WTC11 (cell line): ENCODE measurements at regions not wholly inside any gene's neighbourhood (a gene's known extent, or its start where the extent isn't known, plus 50 kb on each side); places are given as distances from the start of the nearest gene placed in this dataset.

Experiments used
- ATAC-seq: fragments of 200-7000 bp; cut with Tn5 transposase; 2 replicates; pipeline ENCODE4 v1.10.0; 2021; ENCODE audit warnings: mild to moderate bottlenecking, moderate library complexity
- CTCF ChIA-PET: fragments of 300-600 bp; sonication (Branson Sonifier 250); formaldehyde crosslinking; loops from one replicate; lab custom pipeline; 2021; ENCODE audit warnings: antibody characterized with exemption; lab: Charles Lee
- POLR2A ChIA-PET: fragments of 350-600 bp; sonication (Branson Sonifier 250); formaldehyde crosslinking; loops from one replicate; lab custom pipeline; 2021; ENCODE audit warnings: antibody characterized with exemption; lab: Charles Lee
- DNase-seq: peaks from one replicate; pipeline ENCODE4 v3.0.0; 2021; ENCODE audit warnings: low spot score
- H3K27ac Mint-ChIP-seq: 2 replicates; pipeline ENCODE4 v1.8.0; 2021; ENCODE audit warnings: mixed read lengths
- H3K27me3 Mint-ChIP-seq: 2 replicates; pipeline ENCODE4 v1.8.0; 2021; ENCODE audit warnings: low read depth, mild to moderate bottlenecking, moderate library complexity, mixed read lengths
- H3K36me3 Mint-ChIP-seq: 2 replicates; pipeline ENCODE4 v1.8.0; 2021; ENCODE audit warnings: mixed read lengths
- H3K4me1 Mint-ChIP-seq: 2 replicates; pipeline ENCODE4 v1.8.0; 2022; ENCODE audit warnings: mixed read lengths
- H3K4me3 Mint-ChIP-seq: 2 replicates; pipeline ENCODE4 v1.8.0; 2021; ENCODE audit warnings: mild to moderate bottlenecking, moderate library complexity, mixed read lengths
- H3K9me3 Mint-ChIP-seq: 2 replicates; pipeline ENCODE4 v1.8.0; 2021; ENCODE audit warnings: mixed read lengths
- AFF4 ChIP-seq: sonication (generic); formaldehyde crosslinking; IDR thresholded peaks from 2 replicates; pipeline ENCODE4 v1.8.1; 2023; ENCODE audit warnings: mild to moderate bottlenecking, missing genetic modification reagents, borderline replicate concordance
- AR ChIP-seq: fragments of 250-450 bp; sonication (Bioruptor Pico); IDR thresholded peaks from 2 replicates; pipeline ENCODE4 v1.9.0; 2021; ENCODE audit warnings: mild to moderate bottlenecking
- ATF1 ChIP-seq: sonication (generic); formaldehyde crosslinking; IDR thresholded peaks from 2 replicates; pipeline ENCODE4 v1.8.1; 2023; ENCODE audit warnings: mild to moderate bottlenecking, moderate library complexity, missing genetic modification reagents
- CTCF ChIP-seq: fragments of 200-600 bp; IDR thresholded peaks from 2 replicates; pipeline ENCODE4 v1.8.0; 2022; ENCODE audit warnings: antibody characterized with exemption
- EMX1 ChIP-seq: fragments of 250-450 bp; sonication (Bioruptor Pico); IDR thresholded peaks from 2 replicates; pipeline ENCODE4 v1.8.0; 2021; ENCODE audit warnings: mild to moderate bottlenecking
- FOXJ3 ChIP-seq: sonication (generic); formaldehyde crosslinking; IDR thresholded peaks from 2 replicates; pipeline ENCODE4 v1.9.0; 2021; ENCODE audit warnings: missing genetic modification reagents, mild to moderate bottlenecking, borderline replicate concordance
- FOXK1 ChIP-seq: sonication (generic); formaldehyde crosslinking; IDR thresholded peaks from 2 replicates; pipeline ENCODE4 v1.8.0; 2022; ENCODE audit warnings: mild to moderate bottlenecking, moderate library complexity, missing genetic modification reagents
- IRF2 ChIP-seq: sonication (generic); formaldehyde crosslinking; IDR thresholded peaks from 2 replicates; pipeline ENCODE4 v1.8.0; 2022; ENCODE audit warnings: low read depth, missing genetic modification reagents, borderline replicate concordance
- JAZF1 ChIP-seq: fragments of 250-450 bp; sonication (Bioruptor Pico); IDR thresholded peaks from 2 replicates; pipeline ENCODE4 v1.9.0; 2021; ENCODE audit warnings: moderate library complexity, mild to moderate bottlenecking, inconsistent platforms
- MLX ChIP-seq: sonication (generic); formaldehyde crosslinking; IDR thresholded peaks from 2 replicates; pipeline ENCODE4 v1.8.1; 2023; ENCODE audit warnings: mild to moderate bottlenecking, missing genetic modification reagents, moderate library complexity
- MYBL2 ChIP-seq: sonication (generic); formaldehyde crosslinking; IDR thresholded peaks from 2 replicates; pipeline ENCODE4 v1.8.1; 2023; ENCODE audit warnings: mild to moderate bottlenecking, moderate library complexity, missing genetic modification reagents
- NFATC4 ChIP-seq: fragments of 250-450 bp; sonication (Bioruptor Pico); IDR thresholded peaks from 2 replicates; pipeline ENCODE4 v1.9.0; 2021; ENCODE audit warnings: mild to moderate bottlenecking
- PRRX2 ChIP-seq: fragments of 250-450 bp; sonication (Bioruptor Pico); IDR thresholded peaks from 2 replicates; pipeline ENCODE4 v1.8.0; 2021; ENCODE audit warnings: mild to moderate bottlenecking
- TCF7 ChIP-seq: sonication (generic); formaldehyde crosslinking; IDR thresholded peaks from 2 replicates; pipeline ENCODE4 v1.8.0; 2022; ENCODE audit warnings: mild to moderate bottlenecking, low read depth, missing genetic modification reagents, moderate library complexity
- ZNF416 ChIP-seq: fragments of 250-450 bp; sonication (Bioruptor Pico); IDR thresholded peaks from 2 replicates; pipeline ENCODE4 v1.9.0; 2021; ENCODE audit warnings: mild to moderate bottlenecking, inconsistent platforms
- ZNF425 ChIP-seq: fragments of 250-450 bp; sonication (Bioruptor Pico); conservative IDR thresholded peaks from 2 replicates; pipeline ENCODE4 v1.9.0; 2021; ENCODE audit warnings: mild to moderate bottlenecking

GRCh38 chr10:10338339-10338738 lies 679.3 kb upstream of the CELF2 start:
- peaks cover 3% of the 10 kb centered on the region; the same call in 1 of the 2 replicates for H3K36me3 Mint-ChIP-seq
- H3K4me1 Mint-ChIP-seq = peaks cover 24% of the 10 kb centered on the region
- H3K4me3 Mint-ChIP-seq = no peak overlapping the region
- ATAC-seq (no peak), DNase-seq (no peak)
- TF ChIP-seq JAZF1 (CRISPR knock-in tag) = no peak
- no peak for TF ChIP-seq ATF1 (CRISPR knock-in tag)
- no peak for TF ChIP-seq NFATC4
- TF ChIP-seq EMX1 (CRISPR knock-in tag) = no peak
- TF ChIP-seq AR (CRISPR knock-in tag) = no peak
- TF ChIP-seq MLX (CRISPR knock-in tag) = no peak
- no peak for TF ChIP-seq AFF4 (CRISPR knock-in tag)
- no peak for TF ChIP-seq FOXJ3 (CRISPR knock-in tag)
- TF ChIP-seq FOXK1 (CRISPR knock-in tag) = no peak
- no peak for TF ChIP-seq CTCF
- no peak for TF ChIP-seq IRF2 (CRISPR knock-in tag)
- TF ChIP-seq MYBL2 (CRISPR knock-in tag) = no peak
- CTCF ChIA-PET = no interaction called here
- peaks cover 6% of the 10 kb centered on the region; the same call in 1 of the 2 replicates for H3K9me3 Mint-ChIP-seq
- POLR2A ChIA-PET = no interaction called here
- peak overlapping the region; percentile 58; the same call in 1 of the 2 replicates for H3K27ac Mint-ChIP-seq
- no peaks in the 10 kb centered on the region for H3K27me3 Mint-ChIP-seq

GRCh38 chr10:10346390-10347150 lies 671.1 kb upstream of the CELF2 start:
- H3K36me3 Mint-ChIP-seq = no peaks in the 10 kb centered on the region
- H3K4me1 Mint-ChIP-seq = no peaks in the 10 kb centered on the region
- H3K27ac Mint-ChIP-seq = no peak overlapping the region
- peaks cover 12% of the 10 kb centered on the region for H3K9me3 Mint-ChIP-seq
- H3K27me3 Mint-ChIP-seq = no peaks in the 10 kb centered on the region
- no peak for DNase-seq
- H3K4me3 Mint-ChIP-seq = no peak overlapping the region
- ChIA-PET POLR2A (no interaction called here), CTCF (no interaction called here)
- ATAC-seq = no peak
- no peak for TF ChIP-seq AFF4 (CRISPR knock-in tag)
- no peak for TF ChIP-seq TCF7
- no peak for TF ChIP-seq NFATC4
- no peak for TF ChIP-seq CTCF
- TF ChIP-seq ZNF416 (CRISPR knock-in tag) = no peak
- TF ChIP-seq ZNF425 (CRISPR knock-in tag) = no peak
- no peak for TF ChIP-seq PRRX2 (CRISPR knock-in tag)
- no peak for TF ChIP-seq EMX1 (CRISPR knock-in tag)
